SK-N-SH (cell line): ENCODE measurements at regions not wholly inside any gene's neighbourhood (a gene's known extent, or its start where the extent isn't known, plus 50 kb on each side); places are given as distances from the start of the nearest gene placed in this dataset.

ENCODE experiments used
- CTCF ChIA-PET: fragments of 300-600, 350-600 bp; formaldehyde crosslinking; extraction: SDS; loops from one replicate; lab custom pipeline; 2021; lab: Yijun Ruan, JAX
- POLR2A ChIA-PET: fragments of 350-600 bp; sonication (Branson Sonifier 250); formaldehyde crosslinking; extraction: SDS; loops from one replicate; lab custom pipeline; 2020; ENCODE audit warnings: antibody characterized with exemption, inconsistent platforms; lab: Yijun Ruan, JAX
- DNase-seq: peaks from one replicate; pipeline ENCODE4 v3.0.0; 2012
- H2AFZ ChIP-seq: fragments of 200-600 bp; sonication (generic); 2 replicates; pipeline ENCODE4 v1.8.1; 2016; ENCODE audit warnings: antibody characterized with exemption, mild to moderate bottlenecking, low read depth
- H3F3A ChIP-seq: fragments of 200-600 bp; sonication (generic); replicated peaks from 2 replicates; pipeline ENCODE3; 2016; ENCODE audit warnings: antibody characterized with exemption, mild to moderate bottlenecking; ENCODE audit not compliant: insufficient read depth
- H3K27ac ChIP-seq, 2 experiments: fragments of 200-500 bp in 1 of 2; fragments of 200-600 bp in 1 of 2; sonication (Bioruptor generic) in 1 of 2; sonication (generic), shearing (Covaris generic) in 1 of 2; 2 replicates each; pipeline versions ENCODE4 v1.5.1 to v1.6.1; 2014 to 2016; ENCODE audit warnings: low read depth in 2 of 2, inconsistent platforms in 1 of 2, low read length in 1 of 2, mild to moderate bottlenecking in 1 of 2, mixed read lengths in 1 of 2
- H3K27me3 ChIP-seq: fragments of 200-600 bp; sonication (generic), shearing (Covaris generic); 2 replicates; pipeline ENCODE4 v1.6.1; 2016; ENCODE audit warnings: mixed run types; ENCODE audit not compliant: insufficient read depth
- H3K36me3 ChIP-seq, 2 experiments: fragments of 200-500 bp in 1 of 2; fragments of 200-600 bp in 1 of 2; sonication (Bioruptor generic) in 1 of 2; sonication (generic) in 1 of 2; replicated peaks in 1 of 2; 2 replicates each; pipeline versions ENCODE3 to v1.5.1; 2014 to 2016; ENCODE audit warnings: low read length in 1 of 2, mild to moderate bottlenecking in 1 of 2; ENCODE audit not compliant: insufficient read depth in 2 of 2, control insufficient read depth in 1 of 2
- H3K4me1 ChIP-seq, 2 experiments: fragments of 200-500 bp in 1 of 2; fragments of 200-600 bp in 1 of 2; sonication (Bioruptor generic) in 1 of 2; sonication (generic), shearing (Covaris generic) in 1 of 2; 2 replicates each; pipeline versions ENCODE4 v1.5.1 to v1.6.1; 2014 to 2016; ENCODE audit warnings: low read depth in 1 of 2, low read length in 1 of 2, mixed run types in 1 of 2; ENCODE audit not compliant: insufficient read depth in 2 of 2, control insufficient read depth in 1 of 2
- H3K4me2 ChIP-seq: fragments of 200-600 bp; sonication (generic), shearing (Covaris generic); 2 replicates; pipeline ENCODE4 v1.6.1; 2017; ENCODE audit warnings: mixed run types
- H3K4me3 ChIP-seq, 2 experiments: fragments of 200-500 bp in 1 of 2; fragments of 200-600 bp in 1 of 2; sonication (Bioruptor generic) in 1 of 2; sonication (generic), shearing (Covaris generic) in 1 of 2; 2 replicates each; pipeline versions ENCODE4 v1.5.1 to v1.8.1; 2014 to 2016; ENCODE audit warnings: low read depth in 2 of 2, inconsistent platforms in 1 of 2, low read length in 1 of 2, mild to moderate bottlenecking in 1 of 2, mixed read lengths in 1 of 2, moderate library complexity in 1 of 2
- H3K79me2 ChIP-seq: fragments of 200-600 bp; sonication (generic); 2 replicates; pipeline ENCODE4 v1.8.1; 2017; ENCODE audit warnings: mild to moderate bottlenecking; ENCODE audit not compliant: insufficient read depth
- H3K9ac ChIP-seq: fragments of 200-600 bp; sonication (generic); 2 replicates; pipeline ENCODE4 v1.6.1; 2017; ENCODE audit warnings: mixed run types
- H3K9me2 ChIP-seq: fragments of 200-600 bp; sonication (generic); 2 replicates; pipeline ENCODE4 v1.6.1; 2017; ENCODE audit warnings: mixed run types
- H3K9me3 ChIP-seq: fragments of 200-600 bp; sonication (generic); 2 replicates; pipeline ENCODE4 v1.6.1; 2017; ENCODE audit warnings: mixed run types, mild to moderate bottlenecking, moderate library complexity
- H4K20me1 ChIP-seq: fragments of 200-600 bp; sonication (generic); 2 replicates; pipeline ENCODE4 v1.6.1; 2017; ENCODE audit warnings: mild to moderate bottlenecking, mixed run types; ENCODE audit not compliant: insufficient read depth
- ELF1 ChIP-seq: IDR thresholded peaks from 2 replicates; pipeline ENCODE4 v1.4.0; 2012
- EZH2phosphoT487 ChIP-seq: fragments of 200-600 bp; sonication (generic); IDR thresholded peaks from 2 replicates; pipeline ENCODE4 v1.6.1; 2017; ENCODE audit warnings: low read depth, mixed run types, mild to moderate bottlenecking, antibody characterized with exemption, moderate library complexity, borderline replicate concordance
- FOXJ3 ChIP-seq: sonication (generic); formaldehyde crosslinking; IDR thresholded peaks from 2 replicates; pipeline ENCODE4 v1.5.1; 2020; ENCODE audit warnings: mild to moderate bottlenecking, missing genetic modification reagents
- GATA2 ChIP-seq: sonication (generic); formaldehyde crosslinking; IDR thresholded peaks from 2 replicates; pipeline ENCODE4 v1.5.0; 2020; ENCODE audit warnings: mild to moderate bottlenecking, missing genetic modification reagents
- IRF3 ChIP-seq: fragments of 150-350 bp; IDR thresholded peaks from 2 replicates; pipeline ENCODE4 v1.6.1; 2016; ENCODE audit warnings: mild to moderate bottlenecking, low read depth, low read length
- MAX ChIP-seq: IDR thresholded peaks from 2 replicates; pipeline ENCODE4 v1.4.0; 2012; ENCODE audit warnings: low read depth
- PBX3 ChIP-seq: IDR thresholded peaks from 2 replicates; pipeline ENCODE4; 2012
- POLR2AphosphoS5 ChIP-seq: IDR thresholded peaks from 2 replicates; pipeline ENCODE4 v1.6.1; 2012; ENCODE audit warnings: low read depth, low read length
- RCOR1 ChIP-seq: fragments of 150-350 bp; IDR thresholded peaks from 2 replicates; pipeline ENCODE4 v1.6.1; 2017; ENCODE audit warnings: antibody characterized with exemption, low read length
- REST ChIP-seq: IDR thresholded peaks from 2 replicates; pipeline ENCODE4 v1.6.1; 2012; ENCODE audit warnings: mild to moderate bottlenecking, low read depth, low read length, moderate library complexity
- RFX5 ChIP-seq: IDR thresholded peaks from 2 replicates; pipeline ENCODE4 v1.6.1; 2012; ENCODE audit warnings: mild to moderate bottlenecking, improper control_type of control experiment, low read length
- TEAD4 ChIP-seq: IDR thresholded peaks from 2 replicates; pipeline ENCODE4 v1.4.0; 2012; ENCODE audit warnings: mild to moderate bottlenecking, borderline replicate concordance; ENCODE audit not compliant: insufficient read depth
- WGBS: methylation state at CpG from one replicate; pipeline ENCODE4 v1.1.6; 2017; ENCODE audit warnings: low lambda C conversion rate; 5-methylcytosine and 5-hydroxymethylcytosine counted together

- no peak for DNase-seq
- 86% methylated on average over 6 of the region's 6 CpGs for WGBS
- Histone ChIP-seq H3K9ac (no peak overlapping the region), H3K4me1 (no peaks in the 10 kb centered on the region), H3K4me2 (no peak overlapping the region), H3K27me3 (no peaks in the 10 kb centered on the region), H3F3A (no peaks in the 10 kb centered on the region), H3K27ac (no peak overlapping the region), H3K9me2 (no peaks in the 10 kb centered on the region), H3K4me3 (no peak overlapping the region), H2AFZ (no peak overlapping the region), H3K36me3 (no peaks in the 10 kb centered on the region), H3K9me3 (no peaks in the 10 kb centered on the region), H4K20me1 (no peaks in the 10 kb centered on the region), H3K79me2 (no peaks in the 10 kb centered on the region)
- POLR2A ChIA-PET: no interaction called here
- CTCF ChIA-PET: no interaction called here
- TF ChIP-seq GATA2 (CRISPR knock-in tag) (no peak), EZH2phosphoT487 (no peak), FOXJ3 (no peak), ELF1 (no peak), TEAD4 (no peak)
These were observed 112.2 kb downstream of the SKIDA1 start for GRCh38 chr10:21413268-21413667.

GRCh38 chr10:21406595-21407193, 118.8 kb downstream of the SKIDA1 start:
- no peaks in the 10 kb centered on the region for H3F3A ChIP-seq
- TF ChIP-seq RFX5 (no peak), MAX (no peak), PBX3 (no peak), POLR2AphosphoS5 (no peak), IRF3 (no peak), REST (no peak), RCOR1 (no peak)
- H3K4me1 ChIP-seq: peaks cover 0 to 15% of the 10 kb centered on the region in 2 experiments; a peak in 2 of 4 replicates
- H3K9me3 ChIP-seq: no peaks in the 10 kb centered on the region
- DNase-seq: no peak
- CTCF ChIA-PET: no interaction called here
- 73% methylated on average over 7 of the region's 7 CpGs for WGBS
- no peaks in the 10 kb centered on the region for H3K9me2 ChIP-seq
- no peak overlapping the region for H3K9ac ChIP-seq
- no peaks in the 10 kb centered on the region for H3K36me3 ChIP-seq
- no peaks in the 10 kb centered on the region for H3K79me2 ChIP-seq
- no peak overlapping the region for H3K4me3 ChIP-seq
- H3K27ac ChIP-seq: no peak overlapping the region
- H3K27me3 ChIP-seq: no peaks in the 10 kb centered on the region
- no peak overlapping the region for H3K4me2 ChIP-seq
- H4K20me1 ChIP-seq: no peaks in the 10 kb centered on the region
- POLR2A ChIA-PET: no interaction called here
- peak overlapping the region; percentile 12 for H2AFZ ChIP-seq
